Heart right ventricle (tissue), 16 donors: ENCODE measurements at regions not wholly inside any gene's neighbourhood (a gene's known extent, or its start where the extent isn't known, plus 50 kb on each side); places are given as distances from the start of the nearest gene placed in this dataset.

Source experiments
- ATAC-seq, 8 donors: fragments of 200-7000 bp; cut with Tn5 transposase; one replicate each; pipeline ENCODE4 v1.9.1; 2020; ENCODE audit warnings: mild to moderate bottlenecking in 8 of 8, moderate library complexity in 8 of 8, moderate number of reproducible peaks in 1 of 8
- DNase-seq, 2 donors: peaks; one replicate each; pipeline ENCODE4 v3.0.0-alpha.2; 2020
- H3K27ac ChIP-seq, 10 donors: fragments of 200-600 bp; sonication (generic) in 2 of 10; one replicate each; pipeline versions ENCODE4 v1.5.0 to v1.8.0; 2020 to 2022; ENCODE audit warnings: mild to moderate bottlenecking in 3 of 10
- H3K27me3 ChIP-seq, 7 donors: fragments of 200-600 bp; one replicate each; pipeline ENCODE4 v1.8.0; 2021 to 2022; ENCODE audit warnings: mild to moderate bottlenecking in 2 of 7
- H3K36me3 ChIP-seq, 9 donors: fragments of 200-600 bp; sonication (generic) in 1 of 9; one replicate each; pipeline versions ENCODE4 v1.5.0 to v1.8.0; 2020 to 2022; ENCODE audit warnings: mild to moderate bottlenecking in 2 of 9
- H3K4me1 ChIP-seq, 9 donors: fragments of 200-600 bp; sonication (generic) in 1 of 9; one replicate each; pipeline versions ENCODE4 v1.5.0 to v1.8.0; 2020 to 2022; ENCODE audit warnings: mild to moderate bottlenecking in 4 of 9
- H3K4me3 ChIP-seq, 10 donors: fragments of 200-600 bp; sonication (generic) in 2 of 10; one replicate each; pipeline versions ENCODE4 v1.5.0 to v1.8.0; 2020 to 2022; ENCODE audit warnings: mild to moderate bottlenecking in 7 of 10, moderate library complexity in 2 of 10
- H3K9me3 ChIP-seq, 11 donors: fragments of 200-600 bp in 10 of 11; sonication (generic) in 2 of 11; one replicate each; pipeline versions ENCODE4 v1.5.0 to v1.8.0; 2013 to 2022; ENCODE audit warnings: mild to moderate bottlenecking in 2 of 11, control low read depth in 1 of 11, moderate library complexity in 1 of 11
- CTCF ChIP-seq, 9 donors: fragments of 200-600 bp; sonication (generic) in 2 of 9; IDR thresholded peaks; one replicate each; pipeline versions ENCODE4 v1.5.0 to v1.8.0; 2021 to 2022; ENCODE audit warnings: antibody characterized with exemption in 9 of 9, mild to moderate bottlenecking in 5 of 9, moderate library complexity in 1 of 9
- WGBS, 2 donors: extraction: QIAGEN DNeasy Blood & Tissue Kit; methylation state at CpG; one replicate each; pipeline ENCODE4 v1.1.7; 2013; ENCODE audit warnings: inconsistent platforms in 1 of 2; 5-methylcytosine and 5-hydroxymethylcytosine counted together
- intact Hi-C, 10 donors: fragments of 100-400 bp; cut with DNase I; formaldehyde crosslinking; loops; one replicate each; pipeline versions ENCODE4 v1.11.1 to v1.14.2; 2022
- donor health status: Arrhythmogenic right ventricular cardiomyopathy.
- donor health status: ischemic (EF 13 %, LVEDD 7.1; RV severe dilation, severe dysfunction).
- donor health status: healthy with polysubstance abuse.
- donor health status: DM: no; HTN: yes; CAD: no.
- donor health status: DM: no; HTN: no; CAD: no.
- donor health status: ischemic (EF 25% LVEDD 6.9; RV normal size, moderate dysfunction).
- donor health status: ischemic (EF 25% LVEDD 5.7; RV mildly dilated, moderate dysfunction).
- donor health status: healthy.
- donor health status: DM: yes; HTN: yes; CAD: no.
- donor health status: Ischemic cardiomyopathy.
- donor health status: ischemic (EF 35%, LVEDD 5.7; RV mildly dilated, moderate dysfunction).
- donor health status: nonischemic (EF 11% LVEDD 7.7; RV severe dilation, severe dysfunction).
- donor health status: DM: yes; HTN: yes; CAD: no.
- donor health status: PGD.
- donor health status: ischemic (EF 29% LVEDD 5.4; RV normal size, mild dysfunction).
- donor health status: nonischemic (EF 23%, LVEDD 6.1; RV moderate dilation, normal function).

- intact Hi-C loops: no loop called here
- ATAC-seq (no peak), DNase-seq (no peak)
- Histone ChIP-seq H3K4me1 (no peaks in the 10 kb centered on the region), H3K27me3 (peaks cover 0 to 9% (median 0%) of the 10 kb centered on the region in 7 donors), H3K4me3 (no peak overlapping the region), H3K36me3 (no peaks in the 10 kb centered on the region), H3K27ac (no peak overlapping the region), H3K9me3 (peaks cover 0 to 31% (median 9%) of the 10 kb centered on the region in 11 donors)
- TF ChIP-seq CTCF (IDR thresholded peaks at IDR 0.05): no peak
- WGBS, 2 donors: 55 to 69% methylated on average over 1 of the region's 1 CpG
These were observed 70.0 kb upstream of the MSX1 start for GRCh38 chr4:4789462-4789861.

GRCh38 chr4:4788573-4788972, 70.9 kb upstream of the MSX1 start:
- intact Hi-C loops: no loop called here
- DNase-seq (no peak), ATAC-seq (no peak)
- no peak for TF ChIP-seq CTCF (IDR thresholded peaks at IDR 0.05)
- Histone ChIP-seq H3K36me3 (no peaks in the 10 kb centered on the region), H3K27ac (no peak overlapping the region), H3K27me3 (peaks cover 0 to 12% (median 0%) of the 10 kb centered on the region in 7 donors), H3K4me3 (no peak overlapping the region), H3K9me3 (peaks cover 0 to 31% (median 9%) of the 10 kb centered on the region in 11 donors), H3K4me1 (no peaks in the 10 kb centered on the region)

- no peak for DNase-seq
- H3K9me3 ChIP-seq: peaks cover 0 to 31% (median 9%) of the 10 kb centered on the region in 11 donors
- no peak overlapping the region for H3K4me3 ChIP-seq
- H3K27ac ChIP-seq: no peak overlapping the region
- no peak for TF ChIP-seq CTCF (IDR thresholded peaks at IDR 0.05)
- no peaks in the 10 kb centered on the region for H3K4me1 ChIP-seq
- no peaks in the 10 kb centered on the region for H3K36me3 ChIP-seq
- WGBS, 2 donors: 75 to 80% methylated on average over 3 of the region's 3 CpGs
- peaks cover 0 to 10% (median 0%) of the 10 kb centered on the region in 7 donors for H3K27me3 ChIP-seq
- ATAC-seq: no peak
- intact Hi-C loops: no loop called here
These were observed 72.0 kb upstream of the MSX1 start for GRCh38 chr4:4787421-4787820.

GRCh38 chr4:4784379-4784778, 75.1 kb upstream of the MSX1 start:
- Histone ChIP-seq H3K27me3 (peaks cover 0 to 21% (median 3%) of the 10 kb centered on the region in 7 donors), H3K4me1 (no peaks in the 10 kb centered on the region), H3K4me3 (no peak overlapping the region), H3K27ac (no peak overlapping the region), H3K36me3 (no peaks in the 10 kb centered on the region), H3K9me3 (peaks cover 0 to 24% (median 9%) of the 10 kb centered on the region in 11 donors)
- WGBS, 2 donors: 41 to 44% methylated on average over 5 of the region's 5 CpGs
- intact Hi-C loops: no loop called here
- DNase-seq (no peak), ATAC-seq (no peak)
- no peak for TF ChIP-seq CTCF (IDR thresholded peaks at IDR 0.05)
